ENCODE measurements at regions not wholly inside any gene's neighbourhood (a gene's known extent, or its start where the extent isn't known, plus 50 kb on each side); places are given as distances from the start of the nearest gene placed in this dataset.
"Not testable (repeated sequence)": the region's sequence is repeated elsewhere in the genome, so short reads cannot be mapped to it uniquely, and the experiment has no call there.

DNA sequence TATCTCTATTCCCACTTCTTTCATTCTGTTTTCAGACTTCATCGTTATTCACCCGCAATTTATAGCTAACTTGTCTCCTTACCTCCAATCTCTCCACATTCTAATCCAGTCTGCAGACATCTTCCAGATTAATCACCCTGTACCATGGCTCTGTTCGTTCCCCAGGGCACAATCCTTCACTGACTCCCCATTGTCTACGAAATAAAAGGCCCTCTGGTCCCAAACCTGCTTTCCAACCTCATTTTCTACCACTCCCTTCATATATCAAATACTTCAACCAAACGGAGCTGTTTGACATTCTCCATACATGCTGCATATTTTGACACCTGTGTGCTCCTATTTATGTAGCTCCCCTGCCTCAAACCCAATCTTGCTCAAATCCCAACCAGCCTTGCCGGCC is 1720.6 kb upstream of the WWC1 start:
- DNase-seq (ENCODE audit: low read depth, low spot score), result no peak
- no peak overlapping the region for H3K27ac ChIP-seq

DNA sequence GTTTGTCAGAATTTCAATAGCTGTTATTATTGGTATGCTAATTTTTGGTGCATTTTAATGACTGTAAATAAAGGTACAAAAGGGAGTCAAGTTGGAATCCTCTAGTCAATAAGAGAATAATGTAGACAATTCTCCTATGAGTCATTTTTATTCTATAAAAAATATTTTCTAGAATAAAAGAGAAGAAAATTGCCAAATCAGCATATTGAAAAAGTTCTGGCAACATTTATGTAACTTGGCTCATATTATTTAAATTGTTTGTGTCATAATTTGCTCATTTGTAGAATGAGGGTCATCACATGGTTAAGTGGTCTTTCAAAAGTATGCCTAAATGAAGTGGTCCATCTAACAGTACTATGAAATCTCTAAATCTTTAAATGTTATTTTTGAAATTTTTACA is 1719.8 kb upstream of the WWC1 start:
- DNase-seq (ENCODE audit: low read depth, low spot score), result no peak

DNA sequence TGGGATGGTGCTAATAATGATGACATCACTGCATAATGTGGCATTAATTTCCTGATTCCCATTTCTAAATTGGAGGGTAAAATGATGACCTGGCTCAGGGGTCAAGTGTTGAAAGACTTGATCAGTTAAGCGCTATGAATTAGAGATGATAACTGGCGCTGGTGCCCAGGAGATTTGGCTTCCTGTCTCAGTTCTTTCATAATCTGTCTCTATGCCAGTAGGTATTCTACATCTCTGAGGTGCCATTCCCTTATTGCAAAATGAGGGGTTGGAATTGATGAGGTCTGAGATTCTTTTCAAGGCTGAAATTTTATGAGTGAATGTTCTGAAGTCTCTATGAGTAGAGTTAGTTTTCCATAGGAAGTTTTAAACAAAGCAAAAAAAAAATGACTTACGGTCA is 1715.1 kb upstream of the WWC1 start:
- no peak for DNase-seq (ENCODE audit: low read depth, low spot score)
- no peak overlapping the region for H3K27ac ChIP-seq

More for the DNA sequence above, 1719.8 kb upstream of the WWC1 start:
- H3K27ac ChIP-seq, result no peak overlapping the region

DNA sequence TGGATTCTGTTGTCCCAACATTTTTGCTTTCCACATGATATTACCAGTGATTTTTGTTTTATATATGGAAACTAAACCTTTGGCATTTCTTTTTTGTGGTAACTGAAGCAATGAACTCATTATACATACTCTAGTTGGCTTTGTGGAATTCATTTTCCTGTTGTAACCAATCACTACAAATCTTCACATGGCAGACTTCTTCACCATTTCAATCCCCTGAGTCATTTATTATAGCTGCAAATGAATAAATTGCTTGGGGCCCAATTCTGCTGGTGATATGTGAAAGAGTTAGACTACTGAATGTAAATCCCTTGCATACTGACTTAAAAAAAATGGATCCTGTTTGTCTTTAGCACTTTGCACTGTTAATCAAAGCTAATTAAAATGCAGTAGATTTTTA is 1709.6 kb upstream of the WWC1 start:
- peak overlapping the region; percentile 12 for H3K27ac ChIP-seq
- DNase-seq (ENCODE audit: low read depth, low spot score), result no peak

DNA sequence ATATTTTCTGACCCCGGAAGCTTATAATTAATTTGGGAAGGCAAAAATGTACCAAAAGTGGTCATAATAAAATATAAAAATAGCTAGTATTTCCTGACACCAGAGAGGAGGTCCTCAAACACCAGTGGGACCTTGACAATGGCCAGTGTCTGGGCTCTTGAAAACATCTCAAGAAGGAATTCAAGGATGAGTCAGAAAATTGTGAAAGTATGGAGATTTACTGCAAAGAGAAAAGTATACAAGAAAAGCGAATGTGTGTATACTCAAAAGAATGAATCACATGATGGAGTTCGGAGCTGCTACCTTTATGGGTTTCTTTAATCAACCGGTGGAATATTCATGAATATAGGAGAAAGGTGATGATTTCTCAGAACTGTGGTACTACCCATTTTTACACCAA is 1709.0 kb upstream of the WWC1 start:
- DNase-seq (ENCODE audit: low read depth, low spot score), result no peak
- H3K27ac ChIP-seq, result peak overlapping the region; percentile 12

GRCh38 chr5:166594567-166594966 is 1696.9 kb upstream of the WWC1 start:
- H3K27ac ChIP-seq, result peak overlapping the region; percentile 61
- DNase-seq (ENCODE audit: low read depth, low spot score), result peak; percentile 10

DNA sequence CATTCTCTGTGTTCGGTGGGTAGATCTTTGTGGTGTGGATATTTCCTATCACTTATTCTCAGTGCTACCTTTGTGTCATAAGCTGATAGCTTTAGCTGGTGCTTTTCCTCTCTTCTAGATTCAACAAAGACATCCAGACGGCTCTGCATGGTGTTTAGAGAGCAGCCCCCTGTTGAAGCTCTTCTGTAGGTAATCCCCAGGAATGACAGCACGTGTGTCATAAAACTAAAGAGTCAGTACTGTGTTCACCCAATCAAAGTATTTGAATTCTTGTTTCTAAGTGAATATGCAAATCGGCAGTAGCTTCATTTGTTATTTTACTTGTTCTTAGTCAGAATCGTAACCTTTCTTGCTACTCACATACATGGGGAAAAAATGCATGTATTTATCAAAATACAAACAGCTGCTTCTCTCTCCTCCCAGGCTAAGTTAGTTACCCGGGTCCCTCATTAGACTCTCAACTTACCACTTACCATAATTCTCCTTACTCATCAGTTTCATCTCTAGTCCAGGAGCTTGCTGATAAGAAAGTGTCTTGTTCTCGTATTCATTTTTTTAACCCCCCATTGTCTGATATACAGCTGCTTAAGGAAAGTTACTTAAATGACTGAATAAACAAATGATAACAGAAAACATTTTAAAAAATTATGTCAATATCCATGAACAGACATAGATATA is 1696.0 kb upstream of the WWC1 start:
- DNase-seq (ENCODE audit: low read depth, low spot score), result no peak
- H3K27ac ChIP-seq, result peak overlapping the region; percentile 61

- H3K27ac ChIP-seq, result no peak overlapping the region
- no peak for DNase-seq (ENCODE audit: low read depth, low spot score)
Observed at GRCh38 chr5:166596043-166596442, 1695.4 kb upstream of the WWC1 start.

GRCh38 chr5:166602271-166602670 is 1689.2 kb upstream of the WWC1 start:
- no peak overlapping the region for H3K27ac ChIP-seq
- no peak for DNase-seq (ENCODE audit: low read depth, low spot score)

DNA sequence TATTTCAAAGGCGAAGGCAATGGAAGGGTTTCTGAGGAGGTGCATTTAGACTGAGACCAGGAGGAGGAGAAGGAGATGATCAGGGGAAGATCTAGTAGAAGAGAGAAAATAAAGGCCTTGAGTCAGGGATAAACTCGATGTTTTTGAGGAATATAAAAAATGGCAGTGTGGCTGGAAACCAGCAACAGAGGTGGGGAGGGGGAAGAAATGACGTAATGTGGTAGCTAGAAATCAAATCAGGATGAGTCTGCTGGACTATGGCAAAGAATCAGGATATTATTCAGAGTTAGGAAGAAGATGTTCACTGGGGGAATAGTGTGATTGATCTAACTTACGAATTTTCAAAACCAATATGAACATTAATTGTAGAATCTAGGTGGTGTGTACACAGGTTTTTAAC is 1673.9 kb upstream of the WWC1 start:
- H3K27ac ChIP-seq, result no peak overlapping the region

GRCh38 chr5:166618526-166618925 is 1672.9 kb upstream of the WWC1 start:
- no peak overlapping the region for H3K27ac ChIP-seq
- DNase-seq (ENCODE audit: low read depth, low spot score), result no peak

More for the DNA sequence above, 1673.9 kb upstream of the WWC1 start:
- DNase-seq (ENCODE audit: low read depth, low spot score), result no peak

- no peak overlapping the region for H3K27ac ChIP-seq
- no peak for DNase-seq (ENCODE audit: low read depth, low spot score)
Observed at GRCh38 chr5:166624573-166624972, 1666.9 kb upstream of the WWC1 start.

DNA sequence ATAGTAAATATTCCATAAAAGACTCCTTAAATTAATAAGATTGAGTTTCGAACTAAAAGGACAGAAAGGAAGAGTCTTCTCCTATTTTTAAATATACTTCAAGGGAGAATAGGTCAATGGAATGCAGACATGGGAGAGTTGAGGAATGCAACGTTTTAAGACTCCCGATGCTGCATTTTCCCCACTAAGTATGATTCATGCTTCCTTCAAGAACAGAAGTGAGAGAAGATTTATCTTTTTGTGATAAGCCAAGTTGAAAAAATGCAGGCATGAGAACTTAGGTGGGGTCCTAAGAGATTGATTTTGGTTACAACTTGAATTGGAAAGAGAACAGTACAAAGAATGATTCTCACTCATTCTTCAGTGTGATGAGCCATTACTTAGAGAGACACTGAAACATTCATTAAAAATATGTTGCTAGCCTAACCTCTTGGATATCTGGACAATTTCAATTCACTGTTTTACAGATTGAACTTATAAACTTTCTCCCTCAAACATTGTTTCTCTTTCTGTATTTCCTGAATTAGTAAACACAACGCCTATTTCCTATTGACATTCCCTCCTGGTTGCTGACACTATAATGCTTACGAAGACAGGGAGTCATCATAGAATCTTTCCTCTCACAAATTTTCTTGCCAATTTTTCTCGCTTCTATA is 1666.1 kb upstream of the WWC1 start:
- H3K27ac ChIP-seq, result no peak overlapping the region
- DNase-seq (ENCODE audit: low read depth, low spot score), result no peak

GRCh38 chr5:166637295-166637694 is 1654.2 kb upstream of the WWC1 start:
- no peak overlapping the region for H3K27ac ChIP-seq
- no peak for DNase-seq (ENCODE audit: low read depth, low spot score)

DNA sequence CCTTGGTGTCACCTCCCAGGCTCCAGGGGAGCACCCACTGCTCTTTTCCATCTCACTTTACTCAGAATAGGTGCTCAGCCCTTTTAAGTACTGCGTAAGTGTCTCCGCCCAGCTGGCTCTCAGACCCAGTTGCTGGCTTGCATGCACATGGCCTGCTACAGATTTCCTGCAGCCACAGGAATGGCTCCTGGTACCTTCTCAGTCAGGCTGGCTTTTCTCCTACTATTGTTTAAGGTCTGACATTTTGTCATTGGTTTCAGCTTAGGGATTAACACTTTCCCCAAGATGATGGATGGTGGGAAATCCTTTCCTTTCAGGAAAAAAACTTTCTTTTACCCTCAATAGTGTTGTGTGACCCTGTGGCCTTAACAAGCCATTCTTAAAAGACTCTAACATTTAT is 1652.3 kb upstream of the WWC1 start:
- H3K27ac ChIP-seq, result no peak overlapping the region
- no peak for DNase-seq (ENCODE audit: low read depth, low spot score)

- not testable (repeated sequence) for DNase-seq (ENCODE audit: low read depth, low spot score); H3K27ac ChIP-seq
Observed at GRCh38 chr5:166640136-166640535, 1651.3 kb upstream of the WWC1 start.

- no peak for DNase-seq (ENCODE audit: low read depth, low spot score)
- H3K27ac ChIP-seq, result no peak overlapping the region
Observed at GRCh38 chr5:166648736-166649135, 1642.7 kb upstream of the WWC1 start.

- no peak overlapping the region for H3K27ac ChIP-seq
- no peak for DNase-seq (ENCODE audit: low read depth, low spot score)
Observed at GRCh38 chr5:166649676-166650075, 1641.8 kb upstream of the WWC1 start.

DNA sequence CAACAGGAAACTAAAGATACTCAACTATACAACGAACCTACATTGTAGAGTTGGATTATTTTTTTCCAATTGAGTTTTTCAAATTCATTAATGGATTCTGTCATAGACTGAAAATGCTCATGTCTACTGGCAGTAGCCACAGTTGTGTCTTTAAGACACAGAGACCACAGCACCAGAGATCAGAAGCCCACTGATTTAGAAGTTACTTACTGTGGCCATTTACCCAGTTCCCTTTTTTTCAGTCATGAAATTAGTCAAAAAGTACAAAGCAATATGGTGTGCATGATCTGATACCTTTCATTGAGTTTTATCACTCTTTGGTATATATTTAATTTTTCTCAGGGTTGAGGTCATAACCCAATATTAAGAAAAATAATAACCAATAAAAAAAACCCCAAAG is 1640.2 kb upstream of the WWC1 start:
- no peak overlapping the region for H3K27ac ChIP-seq
- DNase-seq (ENCODE audit: low read depth, low spot score), result no peak

DNA sequence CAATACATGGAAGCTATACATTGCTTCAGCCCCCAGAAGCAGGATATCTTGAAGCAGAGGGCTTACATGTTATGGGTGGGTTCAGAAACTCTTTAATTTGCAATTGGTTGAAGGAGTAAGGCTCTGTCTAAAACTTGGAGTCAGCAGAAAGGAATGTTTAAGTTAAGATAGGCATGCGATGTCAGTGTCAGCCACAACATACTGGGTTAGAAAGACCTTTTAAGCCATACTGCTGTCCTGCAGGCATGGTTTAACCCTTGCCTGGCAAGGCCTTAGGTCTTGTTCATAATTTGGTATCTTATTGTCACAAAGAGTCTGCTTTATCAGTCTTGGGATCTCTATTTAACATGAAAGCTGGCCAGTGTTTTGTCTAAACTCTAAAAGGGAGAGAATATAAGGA is 1619.6 kb upstream of the WWC1 start:
- no peak for DNase-seq (ENCODE audit: low read depth, low spot score)
- no peak overlapping the region for H3K27ac ChIP-seq

DNA sequence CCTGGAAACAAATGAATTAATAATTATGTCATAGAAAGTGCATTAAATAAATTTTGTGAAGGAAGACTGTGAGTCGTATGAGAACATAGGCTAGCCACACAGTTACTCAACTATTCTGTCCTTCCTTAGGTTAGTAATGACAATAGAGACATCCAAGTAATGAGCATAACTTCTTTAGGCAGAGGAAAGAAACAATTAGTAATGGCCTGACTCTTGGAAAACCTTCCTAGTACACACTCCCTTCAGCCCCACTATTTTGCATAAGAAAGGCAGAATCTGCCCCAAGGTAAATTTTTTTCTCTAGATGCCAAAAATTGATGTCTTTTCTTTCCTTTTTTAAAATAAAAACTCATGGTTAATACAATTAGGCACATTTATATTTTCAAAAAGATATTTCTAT is 1619.0 kb upstream of the WWC1 start:
- DNase-seq (ENCODE audit: low read depth, low spot score), result no peak
- no peak overlapping the region for H3K27ac ChIP-seq

DNA sequence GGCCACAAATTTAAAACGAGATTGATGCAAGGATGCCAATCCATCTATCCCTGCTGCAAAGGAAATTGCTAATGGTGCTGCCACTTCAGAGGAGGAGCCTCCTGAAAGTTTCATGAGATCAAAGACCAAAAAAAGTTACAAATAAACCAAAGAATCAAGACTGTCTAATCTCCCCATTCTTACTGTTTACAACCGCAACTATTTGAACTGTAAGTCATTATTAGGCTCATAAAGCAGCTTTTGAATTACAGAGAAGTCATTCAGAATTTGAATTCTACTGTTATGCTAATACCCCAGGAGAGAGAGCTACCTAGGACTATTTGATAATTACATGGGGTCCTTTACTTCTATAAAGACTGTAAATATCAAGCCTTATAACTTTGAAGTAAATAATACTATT is 1613.6 kb upstream of the WWC1 start:
- no peak overlapping the region for H3K27ac ChIP-seq
- no peak for DNase-seq (ENCODE audit: low read depth, low spot score)
